A549 (cell line): ENCODE measurements at regions not wholly inside any gene's neighbourhood (a gene's known extent, or its start where the extent isn't known, plus 50 kb on each side); places are given as distances from the start of the nearest gene placed in this dataset.

Experiments
- ATAC-seq, 2 experiments: fragments of 200-7000 bp in 1 of 2; fragments of >200 bp in 1 of 2; cut with Nextera tagmentation in 1 of 2; cut with Tn5 transposase in 1 of 2; 3 replicates each; pipeline versions ENCODE4 v1.8.0 to v1.9.1; 2018 to 2020; ENCODE audit warnings: mild to moderate bottlenecking in 1 of 2, moderate library complexity in 1 of 2
- CTCF ChIA-PET: fragments of 300-600 bp; sonication (Branson Sonifier 250); formaldehyde crosslinking; extraction: SDS; loops from one replicate; lab custom pipeline; 2021; ENCODE audit warnings: antibody characterized with exemption, inconsistent platforms; lab: Yijun Ruan, JAX
- POLR2A ChIA-PET: fragments of 350-600 bp; formaldehyde crosslinking; extraction: SDS; loops from one replicate; lab custom pipeline; 2021; ENCODE audit warnings: antibody characterized with exemption, inconsistent platforms; lab: Yijun Ruan, JAX
- DNase-seq, 2 experiments: peaks; one replicate each; pipeline versions ENCODE4 v3.0.0 to v3.0.0-alpha.2; 2011 to 2016; ENCODE audit warnings: low read depth in 1 of 2, low spot score in 1 of 2
- FAIRE-seq: peaks from 2 replicates; lab custom pipeline; 2011; peaks lifted over from hg19 to GRCh38; lab: Jason Lieb, UNC
- H3K27ac ChIP-seq, 2 experiments: fragments of >200 bp; sonication (Bioruptor Twin); formaldehyde crosslinking; 3 replicates each; pipeline ENCODE4 v1.5.1; 2016 to 2017
- H3K4me1 ChIP-seq: fragments of >200 bp; sonication (Bioruptor Twin); formaldehyde crosslinking; 3 replicates; pipeline ENCODE4 v1.6.1; 2016
- H3K4me2 ChIP-seq: fragments of >200 bp; sonication (Bioruptor Twin); formaldehyde crosslinking; 3 replicates; pipeline ENCODE4 v1.6.1; 2016
- H3K4me3 ChIP-seq: fragments of >200 bp; sonication (Bioruptor Twin); formaldehyde crosslinking; 3 replicates; pipeline ENCODE4 v1.5.1; 2016
- H3K9me3 ChIP-seq: fragments of >200 bp; sonication (Bioruptor Twin); formaldehyde crosslinking; 3 replicates; pipeline ENCODE4 v1.6.1; 2016
- ATOH8 ChIP-seq: fragments of 250-450 bp; sonication (Bioruptor Pico); IDR thresholded peaks from 2 replicates; pipeline ENCODE4 v1.5.0; 2020; ENCODE audit warnings: low read depth, mild to moderate bottlenecking, moderate library complexity
- BHLHE40 ChIP-seq: IDR thresholded peaks from 2 replicates; pipeline ENCODE4 v1.6.1; 2012; ENCODE audit warnings: low read depth, low read length, inconsistent platforms
- CBX8 ChIP-seq: fragments of 200-600 bp; sonication (generic); IDR thresholded peaks from 2 replicates; pipeline ENCODE4 v1.6.1; 2016
- ELK1 ChIP-seq: fragments of 150-350 bp; IDR thresholded peaks from 2 replicates; pipeline ENCODE4 v1.6.1; 2014; ENCODE audit warnings: low read depth, mild to moderate bottlenecking, low read length
- HOXA7 ChIP-seq: fragments of 250-450 bp; sonication (Bioruptor Pico); IDR thresholded peaks from 2 replicates; pipeline ENCODE4 v1.5.0; 2020; ENCODE audit warnings: mild to moderate bottlenecking, moderate library complexity
- HOXB13 ChIP-seq: fragments of 250-450 bp; sonication (Bioruptor Pico); IDR thresholded peaks from 2 replicates; pipeline ENCODE4 v1.5.0; 2020; ENCODE audit warnings: low read depth, mild to moderate bottlenecking, moderate library complexity
- JUN ChIP-seq, 2 experiments: fragments of >200 bp; sonication (Bioruptor Twin); formaldehyde crosslinking; IDR thresholded peaks; 2 replicates in 1 of 2; 3 replicates in 1 of 2; pipeline ENCODE4 v1.6.1; 2016 to 2017
- MAZ ChIP-seq: fragments of 150-350 bp; IDR thresholded peaks from 2 replicates; pipeline ENCODE4 v1.6.1; 2014; ENCODE audit warnings: antibody characterized with exemption, low read depth, low read length, borderline replicate concordance
- MYC ChIP-seq: IDR thresholded peaks from 2 replicates; pipeline ENCODE4 v1.6.1; 2012; ENCODE audit warnings: mild to moderate bottlenecking, inconsistent platforms, low read length, improper control_type of control experiment, borderline replicate concordance
- POLR2A ChIP-seq: IDR thresholded peaks from 2 replicates; pipeline ENCODE4 v1.6.1; 2012; ENCODE audit warnings: mild to moderate bottlenecking, low read length
- RCOR1 ChIP-seq: fragments of 150-350 bp; IDR thresholded peaks from 2 replicates; pipeline ENCODE4 v1.6.1; 2014; ENCODE audit warnings: antibody characterized with exemption, low read length, low read depth
- TFCP2L1 ChIP-seq: fragments of 250-450 bp; sonication (Bioruptor Pico); IDR thresholded peaks from 2 replicates; pipeline ENCODE4 v1.5.0; 2021; ENCODE audit warnings: mild to moderate bottlenecking
- ZSCAN20 ChIP-seq: fragments of 250-450 bp; sonication (Bioruptor Pico); IDR thresholded peaks from 2 replicates; pipeline ENCODE4 v1.8.0; 2022; ENCODE audit warnings: mild to moderate bottlenecking, moderate library complexity
- WGBS: methylation state at CpG from one replicate; pipeline ENCODE4 v1.1.6; 2017; ENCODE audit errors: missing lambda C conversion rate; 5-methylcytosine and 5-hydroxymethylcytosine counted together
- TF ChIP-seq, protein P1 (sequence below): fragments of 450-650 bp; IDR thresholded peaks from 2 replicates; pipeline ENCODE4 v1.6.1; 2014; ENCODE audit warnings: antibody characterized with exemption
- TF ChIP-seq, protein P2 (sequence below): fragments of >200 bp; sonication (Bioruptor Twin); formaldehyde crosslinking; IDR thresholded peaks from 3 replicates; pipeline ENCODE4 v1.6.1; 2016
- TF ChIP-seq, protein P3 (sequence below): IDR thresholded peaks from 2 replicates; pipeline ENCODE4 v1.6.1; 2012; ENCODE audit warnings: low read depth, borderline replicate concordance
- TF ChIP-seq, protein P4 (sequence below): fragments of 250-450 bp; sonication (Bioruptor Pico); IDR thresholded peaks from 2 replicates; pipeline ENCODE4 v1.5.0; 2021; ENCODE audit warnings: mild to moderate bottlenecking, moderate library complexity, borderline replicate concordance

DNA sequence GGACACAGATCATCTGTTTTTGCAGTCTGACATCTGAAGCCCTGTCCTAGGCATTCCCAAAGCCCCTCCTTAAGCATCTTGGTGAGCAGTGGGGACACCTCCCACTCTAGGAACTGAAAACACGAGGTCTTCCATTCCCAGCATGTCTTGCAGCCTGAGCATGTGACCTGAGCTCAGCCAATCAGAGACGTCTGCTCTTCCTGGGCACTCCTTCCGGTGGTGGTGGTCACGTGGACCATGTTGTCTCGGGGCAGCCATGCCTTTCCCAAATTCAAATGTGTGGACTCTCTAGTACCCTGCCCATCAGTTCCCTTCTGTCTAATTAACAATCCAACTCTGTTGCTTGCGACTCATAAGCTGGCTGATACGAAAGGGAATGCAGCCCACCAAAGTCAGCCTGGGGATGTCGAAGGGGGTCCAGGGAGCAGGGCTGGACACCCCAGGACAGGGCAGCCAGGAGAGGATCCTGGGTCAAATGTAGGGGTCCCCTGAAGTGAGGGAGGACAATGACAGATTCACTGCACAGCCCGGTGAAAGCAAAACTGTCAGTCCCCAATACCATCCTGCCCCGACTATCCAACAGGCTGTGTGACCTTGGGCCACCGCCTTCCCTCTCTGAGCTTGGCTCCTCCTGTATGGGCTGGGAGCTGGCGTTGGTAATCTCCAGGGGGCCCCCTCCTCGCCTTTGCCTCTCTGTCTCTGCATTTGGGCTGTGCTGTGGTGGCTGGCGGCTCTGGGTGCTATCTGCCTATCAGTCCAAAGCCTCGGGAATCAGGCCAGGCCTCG lies 57.4 kb upstream of the BAIAP2L1 start:
- TF ChIP-seq HOXB13 (CRISPR knock-in tag) (no peak), CBX8 (no peak), ZSCAN20 (CRISPR knock-in tag) (no peak), POLR2A (no peak)
- TF ChIP-seq, protein P1, sequence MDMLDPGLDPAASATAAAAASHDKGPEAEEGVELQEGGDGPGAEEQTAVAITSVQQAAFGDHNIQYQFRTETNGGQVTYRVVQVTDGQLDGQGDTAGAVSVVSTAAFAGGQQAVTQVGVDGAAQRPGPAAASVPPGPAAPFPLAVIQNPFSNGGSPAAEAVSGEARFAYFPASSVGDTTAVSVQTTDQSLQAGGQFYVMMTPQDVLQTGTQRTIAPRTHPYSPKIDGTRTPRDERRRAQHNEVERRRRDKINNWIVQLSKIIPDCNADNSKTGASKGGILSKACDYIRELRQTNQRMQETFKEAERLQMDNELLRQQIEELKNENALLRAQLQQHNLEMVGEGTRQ = peak; percentile 76
- TF ChIP-seq, protein P2, sequence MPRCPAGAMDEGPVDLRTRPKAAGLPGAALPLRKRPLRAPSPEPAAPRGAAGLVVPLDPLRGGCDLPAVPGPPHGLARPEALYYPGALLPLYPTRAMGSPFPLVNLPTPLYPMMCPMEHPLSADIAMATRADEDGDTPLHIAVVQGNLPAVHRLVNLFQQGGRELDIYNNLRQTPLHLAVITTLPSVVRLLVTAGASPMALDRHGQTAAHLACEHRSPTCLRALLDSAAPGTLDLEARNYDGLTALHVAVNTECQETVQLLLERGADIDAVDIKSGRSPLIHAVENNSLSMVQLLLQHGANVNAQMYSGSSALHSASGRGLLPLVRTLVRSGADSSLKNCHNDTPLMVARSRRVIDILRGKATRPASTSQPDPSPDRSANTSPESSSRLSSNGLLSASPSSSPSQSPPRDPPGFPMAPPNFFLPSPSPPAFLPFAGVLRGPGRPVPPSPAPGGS = no peak
- TF ChIP-seq, protein P3, sequence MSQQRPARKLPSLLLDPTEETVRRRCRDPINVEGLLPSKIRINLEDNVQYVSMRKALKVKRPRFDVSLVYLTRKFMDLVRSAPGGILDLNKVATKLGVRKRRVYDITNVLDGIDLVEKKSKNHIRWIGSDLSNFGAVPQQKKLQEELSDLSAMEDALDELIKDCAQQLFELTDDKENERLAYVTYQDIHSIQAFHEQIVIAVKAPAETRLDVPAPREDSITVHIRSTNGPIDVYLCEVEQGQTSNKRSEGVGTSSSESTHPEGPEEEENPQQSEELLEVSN = no peak
- ChIA-PET CTCF (interaction anchor here (1.0 to 1.8 kb wide), 4 partner anchors 14 to 373 kb away, joined by 3 to 5 read pairs (median 4); no protein-coding TSS in a partner anchor), POLR2A (no interaction called here)
- WGBS = 61% methylated on average over 16 of the region's 16 CpGs
- peak in 1 of 2 experiments; percentile 35; a peak in 1 of 6 replicates for ATAC-seq
- FAIRE-seq = no peak
- no peaks in the 10 kb centered on the region for H3K4me1 ChIP-seq
- no peak overlapping the region for H3K4me3 ChIP-seq
- H3K27ac ChIP-seq = no peak overlapping the region
- DNase-seq = peak in 1 of 2 experiments; percentile 40
- peaks cover 7% of the 10 kb centered on the region; the same call in 1 of the 3 replicates for H3K9me3 ChIP-seq
- no peak overlapping the region for H3K4me2 ChIP-seq

- ATAC-seq = no peak
- POLR2A ChIA-PET = no interaction called here
- DNase-seq = no peak
Observed at GRCh38 chr7:98456866-98457265, 56.0 kb upstream of the BAIAP2L1 start.

More at GRCh38 chr7:98456866-98457265, 56.0 kb upstream of the BAIAP2L1 start:
- FAIRE-seq = no peak
- no peak overlapping the region for H3K4me3 ChIP-seq
- 63% methylated on average over 6 of the region's 6 CpGs for WGBS
- H3K4me1 ChIP-seq = no peaks in the 10 kb centered on the region
- peaks cover 8% of the 10 kb centered on the region for H3K9me3 ChIP-seq
- no peak overlapping the region for H3K27ac ChIP-seq
- no peak overlapping the region for H3K4me2 ChIP-seq
- CTCF ChIA-PET = interaction anchor here (0.7 to 1.8 kb wide), 5 partner anchors 8 to 381 kb away, joined by 3 to 5 read pairs (median 3); no protein-coding TSS in a partner anchor
- TF ChIP-seq ATOH8 (no peak), ELK1 (no peak), MAZ (no peak), ZSCAN20 (CRISPR knock-in tag) (no peak), RCOR1 (no peak), TFCP2L1 (CRISPR knock-in tag) (no peak), JUN (IDR thresholded peaks at IDR 0.05) (no peak), MYC (no peak), HOXA7 (CRISPR knock-in tag) (no peak), BHLHE40 (no peak)
- TF ChIP-seq, protein P4, sequence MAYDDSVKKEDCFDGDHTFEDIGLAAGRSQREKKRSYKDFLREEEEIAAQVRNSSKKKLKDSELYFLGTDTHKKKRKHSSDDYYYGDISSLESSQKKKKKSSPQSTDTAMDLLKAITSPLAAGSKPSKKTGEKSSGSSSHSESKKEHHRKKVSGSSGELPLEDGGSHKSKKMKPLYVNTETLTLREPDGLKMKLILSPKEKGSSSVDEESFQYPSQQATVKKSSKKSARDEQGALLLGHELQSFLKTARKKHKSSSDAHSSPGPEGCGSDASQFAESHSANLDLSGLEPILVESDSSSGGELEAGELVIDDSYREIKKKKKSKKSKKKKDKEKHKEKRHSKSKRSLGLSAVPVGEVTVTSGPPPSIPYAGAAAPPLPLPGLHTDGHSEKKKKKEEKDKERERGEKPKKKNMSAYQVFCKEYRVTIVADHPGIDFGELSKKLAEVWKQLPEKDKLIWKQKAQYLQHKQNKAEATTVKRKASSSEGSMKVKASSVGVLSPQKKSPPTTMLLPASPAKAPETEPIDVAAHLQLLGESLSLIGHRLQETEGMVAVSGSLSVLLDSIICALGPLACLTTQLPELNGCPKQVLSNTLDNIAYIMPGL (CRISPR knock-in tag) = no peak
